NT2/D1 (cell line): ENCODE measurements at regions not wholly inside any gene's neighbourhood (a gene's known extent, or its start where the extent isn't known, plus 50 kb on each side); places are given as distances from the start of the nearest gene placed in this dataset.

Source experiments
- SUZ12 ChIP-seq: IDR thresholded peaks from 2 replicates; pipeline ENCODE4 v1.6.1; 2011; ENCODE audit not compliant: insufficient read length, insufficient read depth; ENCODE audit errors: extremely low read depth
- YY1 ChIP-seq: IDR thresholded peaks from 2 replicates; pipeline ENCODE4 v1.6.1; 2011; ENCODE audit not compliant: insufficient read length, insufficient read depth
- ZNF274 ChIP-seq: IDR thresholded peaks from 2 replicates; pipeline ENCODE4 v1.6.1; 2011; ENCODE audit warnings: mild to moderate bottlenecking, low read depth, low read length

DNA sequence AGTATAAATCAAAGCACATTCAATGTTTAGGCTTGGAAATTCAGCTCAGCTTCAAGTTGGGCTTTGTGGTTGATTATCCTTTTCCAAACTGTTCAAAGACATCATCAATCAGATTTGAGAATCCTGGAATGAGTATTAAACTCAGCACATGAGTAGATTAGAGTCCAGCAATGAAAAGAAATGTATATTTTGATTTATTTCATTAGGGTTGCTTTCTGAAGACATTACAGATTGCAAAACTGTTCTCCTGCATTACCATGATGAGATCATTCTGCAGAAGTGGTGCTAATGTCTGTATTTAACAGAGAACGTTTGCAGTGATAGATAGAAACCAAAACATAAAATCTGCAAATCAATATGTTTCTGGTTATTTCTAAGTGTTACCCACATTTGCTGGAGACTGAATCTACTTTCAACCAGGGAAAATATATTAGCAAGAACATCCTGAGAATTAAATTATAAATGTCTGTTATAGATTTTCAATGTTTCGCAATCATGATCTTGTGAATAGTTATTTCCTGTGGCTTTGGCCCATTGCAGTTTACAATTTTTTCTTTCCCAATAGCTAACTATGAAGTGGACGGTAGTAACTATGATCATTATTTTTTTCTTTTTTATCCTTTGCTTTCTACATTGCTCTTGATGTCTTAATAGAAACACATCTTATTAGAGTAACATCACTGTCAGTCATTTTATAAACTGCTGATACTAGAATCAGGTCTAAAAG, 1125.7 kb upstream of the GOT2 start:
- no peak for TF ChIP-seq YY1
- no peak for TF ChIP-seq SUZ12
- TF ChIP-seq ZNF274: no peak
